ENCODE measurements at regions not wholly inside any gene's neighbourhood (a gene's known extent, or its start where the extent isn't known, plus 50 kb on each side); places are given as distances from the start of the nearest gene placed in this dataset.
"Not testable (repeated sequence)": the region's sequence is repeated elsewhere in the genome, so short reads cannot be mapped to it uniquely, and the experiment has no call there.

DNA sequence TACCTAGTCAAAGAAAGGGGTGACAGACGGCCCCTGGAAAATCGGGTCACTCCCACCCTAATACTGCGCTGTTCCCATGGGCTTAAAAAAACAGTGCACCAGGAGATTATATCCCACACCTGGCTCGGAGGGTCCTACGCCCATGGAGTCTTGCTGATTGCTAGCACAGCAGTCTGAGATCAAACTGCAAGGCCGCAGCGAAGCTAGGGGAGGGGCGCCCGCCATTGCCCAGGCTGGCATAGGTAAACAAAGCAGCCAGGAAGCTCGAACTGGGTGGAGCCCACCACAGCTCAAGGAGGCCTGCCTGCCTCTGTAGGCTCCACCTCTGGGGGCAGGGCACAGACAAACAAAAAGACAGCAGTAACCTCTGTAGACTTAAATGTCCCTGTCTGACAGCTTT lies 292.9 kb downstream of the SMAD2 start:
- not testable (repeated sequence) for H4K20me1 ChIP-seq (ENCODE audit: insufficient read depth, low read depth, low read length); H3K79me2 ChIP-seq (ENCODE audit: low read length); H3K4me3 ChIP-seq (ENCODE audit: low read length); H3K9ac ChIP-seq (ENCODE audit: low read length); H3K9me3 ChIP-seq (ENCODE audit: low read length); H3K27ac ChIP-seq (ENCODE audit: low read length); H2AFZ ChIP-seq (ENCODE audit: low read length); H3K9me2 ChIP-seq (replicated peaks; ENCODE audit: insufficient read depth, low read length); H3K4me1 ChIP-seq (ENCODE audit: low read length); DNase-seq; H3K36me3 ChIP-seq (ENCODE audit: insufficient read depth, low read length); H3K4me2 ChIP-seq (ENCODE audit: low read depth, low read length, poor library complexity, severe bottlenecking); H3K27me3 ChIP-seq (ENCODE audit: low read length)

DNA sequence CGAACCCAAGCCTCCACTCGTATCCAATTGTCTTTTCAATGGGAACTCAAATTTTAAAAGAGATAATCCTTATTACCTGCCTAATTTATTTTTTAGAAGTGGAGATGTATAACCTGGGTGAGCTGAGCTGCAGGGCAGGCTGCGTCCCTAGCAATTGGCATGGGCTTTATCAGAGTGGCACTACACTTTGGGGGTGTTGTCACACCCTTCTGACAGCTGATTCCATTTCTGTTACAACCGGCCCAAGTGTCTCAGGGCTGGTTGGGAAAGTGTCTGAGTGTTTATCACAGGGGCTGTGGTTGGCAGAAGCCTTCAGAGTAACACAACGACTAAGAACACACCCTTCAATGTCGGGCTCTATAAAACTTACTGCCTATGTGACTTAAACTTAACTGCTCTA lies 295.0 kb downstream of the SMAD2 start:
- Histone ChIP-seq H3K4me3 (ENCODE audit: low read length) (no peak overlapping the region), H3K27me3 (ENCODE audit: low read length) (no peaks in the 10 kb centered on the region), H3K9me3 (ENCODE audit: low read length) (no peaks in the 10 kb centered on the region), H3K36me3 (ENCODE audit: insufficient read depth, low read length) (no peaks in the 10 kb centered on the region), H3K4me1 (ENCODE audit: low read length) (no peaks in the 10 kb centered on the region), H3K27ac (ENCODE audit: low read length) (no peak overlapping the region), H4K20me1 (ENCODE audit: insufficient read depth, low read depth, low read length) (no peaks in the 10 kb centered on the region), H3K4me2 (ENCODE audit: low read depth, low read length, poor library complexity, severe bottlenecking) (no peak overlapping the region), H3K79me2 (ENCODE audit: low read length) (no peaks in the 10 kb centered on the region), H3K9me2 (replicated peaks; ENCODE audit: insufficient read depth, low read length) (no peaks in the 10 kb centered on the region), H3K9ac (ENCODE audit: low read length) (no peak overlapping the region), H2AFZ (ENCODE audit: low read length) (no peak overlapping the region)
- DNase-seq, result no peak

DNA sequence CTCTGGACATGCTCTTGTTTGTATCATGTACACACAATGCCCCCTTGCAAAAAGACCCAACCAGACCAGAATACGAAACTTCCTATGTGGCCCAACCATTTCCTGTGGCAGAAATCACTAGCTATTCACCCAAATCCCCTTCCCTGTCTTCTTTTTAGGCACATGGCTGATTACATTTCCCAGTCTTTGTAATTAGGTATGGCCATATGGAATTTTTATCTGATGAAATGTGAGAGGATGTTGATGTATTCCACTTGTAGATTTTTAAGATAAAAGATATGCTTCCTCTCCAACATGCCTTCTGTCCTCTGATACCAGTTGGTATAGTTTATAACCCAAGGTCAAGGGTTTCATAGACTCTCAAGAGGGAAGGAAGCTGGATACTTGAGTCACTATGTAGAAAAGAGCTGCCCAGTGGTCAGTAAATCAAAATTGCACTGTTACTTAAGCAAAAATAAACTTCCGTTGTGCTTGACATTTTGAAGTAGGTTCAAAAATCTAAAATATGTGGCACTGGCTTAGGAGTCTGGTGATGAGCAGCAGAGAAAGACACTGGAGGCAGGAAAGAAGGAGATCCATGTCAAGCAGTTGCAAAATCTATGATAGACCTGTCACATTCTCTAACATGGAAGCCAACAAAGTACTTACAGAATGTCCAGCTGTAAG lies 297.4 kb downstream of the SMAD2 start:
- H3K9me2 ChIP-seq (replicated peaks; ENCODE audit: insufficient read depth, low read length), result no peaks in the 10 kb centered on the region
- no peaks in the 10 kb centered on the region for H3K9me3 ChIP-seq (ENCODE audit: low read length)
- no peaks in the 10 kb centered on the region for H3K79me2 ChIP-seq (ENCODE audit: low read length)
- H3K27ac ChIP-seq (ENCODE audit: low read length), result no peak overlapping the region
- no peak overlapping the region for H3K4me3 ChIP-seq (ENCODE audit: low read length)
- H3K9ac ChIP-seq (ENCODE audit: low read length), result no peak overlapping the region
- H3K36me3 ChIP-seq (ENCODE audit: insufficient read depth, low read length), result no peaks in the 10 kb centered on the region
- no peaks in the 10 kb centered on the region for H3K4me1 ChIP-seq (ENCODE audit: low read length)
- no peaks in the 10 kb centered on the region for H3K27me3 ChIP-seq (ENCODE audit: low read length)
- no peak overlapping the region for H3K4me2 ChIP-seq (ENCODE audit: low read depth, low read length, poor library complexity, severe bottlenecking)
- no peak overlapping the region for H2AFZ ChIP-seq (ENCODE audit: low read length)
- DNase-seq, result no peak
- no peaks in the 10 kb centered on the region for H4K20me1 ChIP-seq (ENCODE audit: insufficient read depth, low read depth, low read length)

DNA sequence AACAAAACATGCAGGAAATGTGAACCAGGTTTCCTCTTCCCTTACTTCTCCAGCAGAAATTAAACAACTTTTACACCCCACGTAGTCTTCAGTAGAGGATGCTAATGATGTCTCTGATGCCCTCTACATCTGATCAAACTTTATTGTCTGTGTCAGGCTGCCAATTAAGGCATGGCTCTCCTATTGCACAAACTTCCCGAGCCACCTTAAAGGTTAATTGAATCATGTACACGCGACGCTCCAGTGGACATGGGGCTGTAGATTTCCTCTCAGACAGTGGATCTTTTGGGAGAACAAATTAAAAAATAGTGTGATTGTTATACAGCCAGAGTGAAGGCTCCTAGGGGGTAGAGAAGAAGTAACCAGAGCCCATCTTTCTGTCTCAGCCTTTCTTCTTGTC lies 301.6 kb downstream of the SMAD2 start:
- H3K4me3 ChIP-seq (ENCODE audit: low read length), result no peak overlapping the region
- H3K27ac ChIP-seq (ENCODE audit: low read length), result no peak overlapping the region
- no peaks in the 10 kb centered on the region for H3K36me3 ChIP-seq (ENCODE audit: insufficient read depth, low read length)
- DNase-seq, result no peak
- H3K79me2 ChIP-seq (ENCODE audit: low read length), result no peaks in the 10 kb centered on the region
- no peaks in the 10 kb centered on the region for H4K20me1 ChIP-seq (ENCODE audit: insufficient read depth, low read depth, low read length)
- no peak overlapping the region for H2AFZ ChIP-seq (ENCODE audit: low read length)
- no peaks in the 10 kb centered on the region for H3K9me2 ChIP-seq (replicated peaks; ENCODE audit: insufficient read depth, low read length)
- H3K4me2 ChIP-seq (ENCODE audit: low read depth, low read length, poor library complexity, severe bottlenecking), result no peak overlapping the region
- H3K9me3 ChIP-seq (ENCODE audit: low read length), result no peaks in the 10 kb centered on the region
- 0 out of 2 replicates have a peak, but pooled peaks cover 2% of the 10 kb centered on the region for H3K27me3 ChIP-seq (ENCODE audit: low read length)
- H3K4me1 ChIP-seq (ENCODE audit: low read length), result no peaks in the 10 kb centered on the region
- H3K9ac ChIP-seq (ENCODE audit: low read length), result no peak overlapping the region

DNA sequence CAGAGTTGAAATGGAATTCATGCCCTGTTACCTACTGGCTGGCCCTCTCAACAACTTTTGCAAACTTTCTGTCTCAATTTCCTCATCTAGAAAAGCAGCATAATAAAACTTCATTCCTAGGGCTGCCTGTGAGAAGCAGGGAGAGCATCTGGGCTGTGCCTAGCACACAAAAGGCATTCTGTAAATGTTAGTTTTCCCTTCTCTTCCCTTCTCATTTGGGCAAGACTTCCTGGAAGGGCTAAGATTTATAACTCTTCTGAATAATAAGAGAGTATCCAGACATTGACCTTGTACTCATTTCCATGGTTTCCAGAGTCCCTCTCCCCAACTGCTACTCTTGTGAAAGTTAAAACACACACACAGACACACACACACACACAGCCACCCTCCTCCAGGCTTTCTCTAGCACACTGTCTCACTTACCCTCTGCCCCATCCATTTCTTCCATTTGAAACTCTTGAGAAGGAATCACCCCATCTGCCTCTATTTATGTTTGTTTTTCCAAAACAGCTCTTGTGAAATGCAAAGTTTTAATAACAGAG lies 302.1 kb downstream of the SMAD2 start:
- Histone ChIP-seq H3K27ac (ENCODE audit: low read length) (no peak overlapping the region), H3K9me3 (ENCODE audit: low read length) (no peaks in the 10 kb centered on the region), H3K27me3 (ENCODE audit: low read length) (peaks cover 2% of the 10 kb centered on the region; the same call in 1 of the 2 replicates), H3K79me2 (ENCODE audit: low read length) (no peaks in the 10 kb centered on the region), H3K36me3 (ENCODE audit: insufficient read depth, low read length) (no peaks in the 10 kb centered on the region), H4K20me1 (ENCODE audit: insufficient read depth, low read depth, low read length) (no peaks in the 10 kb centered on the region), H3K9me2 (replicated peaks; ENCODE audit: insufficient read depth, low read length) (no peaks in the 10 kb centered on the region), H3K4me2 (ENCODE audit: low read depth, low read length, poor library complexity, severe bottlenecking) (no peak overlapping the region), H3K4me1 (ENCODE audit: low read length) (no peaks in the 10 kb centered on the region), H3K4me3 (ENCODE audit: low read length) (no peak overlapping the region), H2AFZ (ENCODE audit: low read length) (no peak overlapping the region), H3K9ac (ENCODE audit: low read length) (no peak overlapping the region)
- no peak for DNase-seq

DNA sequence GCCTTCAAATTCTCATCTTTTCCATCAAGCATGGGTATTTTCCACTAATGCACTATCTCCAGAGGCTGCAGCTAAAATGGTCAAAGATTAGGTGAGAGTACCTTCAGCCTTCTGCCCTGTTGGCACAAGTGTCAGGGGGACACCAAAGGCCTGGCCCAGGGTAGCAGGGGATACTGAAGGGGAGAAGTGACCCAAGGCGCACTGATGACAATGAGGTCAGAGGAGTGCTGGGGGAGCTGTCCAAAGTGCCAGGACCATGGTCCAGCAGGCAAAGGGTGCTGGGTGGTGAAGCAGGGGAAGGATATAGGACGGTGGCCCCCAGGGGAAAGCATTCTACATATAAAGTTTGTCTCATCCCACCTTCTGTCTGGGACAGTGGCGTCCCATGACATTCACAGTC lies 303.4 kb downstream of the SMAD2 start:
- H3K4me2 ChIP-seq (ENCODE audit: low read depth, low read length, poor library complexity, severe bottlenecking), result no peak overlapping the region
- no peaks in the 10 kb centered on the region for H3K9me3 ChIP-seq (ENCODE audit: low read length)
- no peaks in the 10 kb centered on the region for H3K79me2 ChIP-seq (ENCODE audit: low read length)
- peaks cover 2% of the 10 kb centered on the region; the same call in 1 of the 2 replicates for H3K27me3 ChIP-seq (ENCODE audit: low read length)
- no peaks in the 10 kb centered on the region for H3K4me1 ChIP-seq (ENCODE audit: low read length)
- H3K9ac ChIP-seq (ENCODE audit: low read length), result no peak overlapping the region
- H3K9me2 ChIP-seq (replicated peaks; ENCODE audit: insufficient read depth, low read length), result no peaks in the 10 kb centered on the region
- no peak overlapping the region for H3K4me3 ChIP-seq (ENCODE audit: low read length)
- no peaks in the 10 kb centered on the region for H3K36me3 ChIP-seq (ENCODE audit: insufficient read depth, low read length)
- H4K20me1 ChIP-seq (ENCODE audit: insufficient read depth, low read depth, low read length), result no peaks in the 10 kb centered on the region
- H3K27ac ChIP-seq (ENCODE audit: low read length), result no peak overlapping the region
- H2AFZ ChIP-seq (ENCODE audit: low read length), result no peak overlapping the region
- no peak for DNase-seq

DNA sequence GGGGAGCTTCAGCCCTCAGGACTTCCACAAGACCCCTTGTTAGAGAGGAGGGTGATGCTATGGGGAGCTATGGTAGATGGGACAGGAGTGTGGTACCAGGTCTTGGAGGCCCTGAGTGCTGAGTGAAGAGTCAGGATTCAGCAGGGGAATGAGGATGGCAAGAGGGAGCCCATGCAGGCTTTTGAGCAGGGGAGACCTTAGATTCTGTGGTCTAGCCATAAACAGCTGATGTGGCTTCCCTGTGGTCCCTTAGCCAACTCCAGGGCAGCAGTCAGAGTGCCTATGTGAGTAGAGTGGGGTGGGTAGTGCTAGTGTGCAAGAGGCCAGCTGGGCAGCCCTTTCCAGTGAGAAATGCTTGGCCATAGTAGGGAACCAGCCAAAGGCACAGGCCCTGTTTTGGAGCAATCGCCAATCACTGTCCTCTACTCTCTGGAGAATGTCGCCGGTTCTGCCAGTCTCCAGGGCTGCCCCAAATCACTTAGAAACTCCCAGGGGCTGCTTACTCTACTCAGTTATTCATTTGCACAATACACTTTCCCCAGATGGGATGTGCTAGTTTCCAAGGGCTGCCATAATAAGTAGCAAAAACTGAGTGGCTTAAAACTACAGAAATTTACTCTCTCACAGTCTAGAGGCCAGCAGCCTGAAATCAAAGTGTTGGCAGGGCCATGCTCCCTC lies 310.5 kb downstream of the SMAD2 start:
- no peaks in the 10 kb centered on the region for H3K4me1 ChIP-seq (ENCODE audit: low read length)

DNA sequence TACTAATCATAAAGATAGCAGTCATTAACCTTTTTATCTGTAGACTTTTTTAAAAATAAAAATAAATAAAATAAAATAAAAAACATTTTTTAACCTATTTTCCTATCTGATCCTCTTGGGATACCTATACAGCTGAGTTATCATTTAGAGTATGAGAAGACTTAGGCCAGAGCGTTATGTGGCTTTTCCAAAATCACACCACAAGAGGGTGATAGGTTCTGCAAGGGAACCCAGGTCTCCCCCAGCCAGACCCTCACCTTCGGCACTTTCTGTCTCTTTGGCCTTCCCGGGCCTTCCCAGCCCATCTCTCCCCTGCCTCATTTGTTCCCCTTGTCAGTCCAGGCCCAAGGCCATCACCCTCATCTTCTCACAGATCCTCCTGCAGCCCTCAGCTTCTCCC lies 311.7 kb downstream of the SMAD2 start:
- H3K9me3 ChIP-seq (ENCODE audit: low read length), result no peaks in the 10 kb centered on the region
- H3K27ac ChIP-seq (ENCODE audit: low read length), result no peak overlapping the region
- no peaks in the 10 kb centered on the region for H3K4me1 ChIP-seq (ENCODE audit: low read length)
- H3K4me3 ChIP-seq (ENCODE audit: low read length), result no peak overlapping the region
- DNase-seq, result no peak
- H3K36me3 ChIP-seq (ENCODE audit: insufficient read depth, low read length), result no peaks in the 10 kb centered on the region
- H3K27me3 ChIP-seq (ENCODE audit: low read length), result no peaks in the 10 kb centered on the region; the same call in 1 of the 2 replicates
- H3K9me2 ChIP-seq (replicated peaks; ENCODE audit: insufficient read depth, low read length), result no peaks in the 10 kb centered on the region
- no peak overlapping the region for H2AFZ ChIP-seq (ENCODE audit: low read length)
- H3K4me2 ChIP-seq (ENCODE audit: low read depth, low read length, poor library complexity, severe bottlenecking), result no peak overlapping the region
- H3K9ac ChIP-seq (ENCODE audit: low read length), result no peak overlapping the region
- H3K79me2 ChIP-seq (ENCODE audit: low read length), result no peaks in the 10 kb centered on the region
- H4K20me1 ChIP-seq (ENCODE audit: insufficient read depth, low read depth, low read length), result no peaks in the 10 kb centered on the region

More for the DNA sequence above, 310.5 kb downstream of the SMAD2 start:
- no peak for DNase-seq
- Histone ChIP-seq H3K27me3 (ENCODE audit: low read length) (no peaks in the 10 kb centered on the region; the same call in 1 of the 2 replicates), H3K79me2 (ENCODE audit: low read length) (no peaks in the 10 kb centered on the region), H3K4me2 (ENCODE audit: low read depth, low read length, poor library complexity, severe bottlenecking) (no peak overlapping the region), H3K9ac (ENCODE audit: low read length) (no peak overlapping the region), H3K36me3 (ENCODE audit: insufficient read depth, low read length) (no peaks in the 10 kb centered on the region), H2AFZ (ENCODE audit: low read length) (no peak overlapping the region), H3K27ac (ENCODE audit: low read length) (no peak overlapping the region), H3K9me3 (ENCODE audit: low read length) (no peaks in the 10 kb centered on the region), H4K20me1 (ENCODE audit: insufficient read depth, low read depth, low read length) (no peaks in the 10 kb centered on the region), H3K4me3 (ENCODE audit: low read length) (no peak overlapping the region), H3K9me2 (replicated peaks; ENCODE audit: insufficient read depth, low read length) (no peaks in the 10 kb centered on the region)
